ENCODE measurements at regions not wholly inside any gene's neighbourhood (a gene's known extent, or its start where the extent isn't known, plus 50 kb on each side); places are given as distances from the start of the nearest gene placed in this dataset.

DNA sequence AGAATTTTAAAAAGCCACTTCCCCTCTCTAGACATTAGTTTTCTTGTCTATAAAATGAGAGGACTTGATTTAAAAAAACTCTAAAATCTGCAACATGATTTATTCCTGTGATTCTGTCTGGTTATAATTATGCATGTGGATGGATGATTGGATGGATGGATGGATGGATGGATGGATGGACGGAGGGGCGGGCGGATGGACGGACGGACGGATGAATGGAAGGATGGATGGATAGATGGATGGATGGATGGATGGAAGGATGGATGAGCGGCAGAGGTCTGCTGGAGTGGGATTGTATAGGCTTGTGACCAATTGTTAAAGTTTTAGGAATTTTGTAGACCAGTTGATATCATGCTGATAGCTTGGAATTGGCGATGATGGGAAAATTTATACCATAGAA lies 135.2 kb upstream of the TIAM1 start:
- POLR2A ChIA-PET = interaction anchor here (0.9 kb wide), 1 partner anchor 9 kb away, joined by 3 read pairs; no protein-coding TSS in a partner anchor
- Histone ChIP-seq H3K9ac (ENCODE audit: insufficient read depth in 1 of 2, low read depth in 2 of 2, low read length in 2 of 2) (no peak overlapping the region), H3K4me1 (replicated peaks in 1 of 2; ENCODE audit: control insufficient read depth in 2 of 2, insufficient read depth in 2 of 2, low read length in 2 of 2) (no peaks in the 10 kb centered on the region), H3K79me2 (ENCODE audit: control insufficient read depth, insufficient read depth, low read length) (no peaks in the 10 kb centered on the region), H3K9me1 (ENCODE audit: control insufficient read depth, insufficient read depth, low read length) (no peaks in the 10 kb centered on the region), H3K9me3 (replicated peaks; ENCODE audit: control insufficient read depth, insufficient read depth, low read depth, low read length) (peaks cover 2% of the 10 kb centered on the region; the same call in 1 of the 2 replicates), H3K4me3 (no peak overlapping the region), H4K20me1 (replicated peaks; ENCODE audit: control insufficient read depth, insufficient read depth, low read length) (no peaks in the 10 kb centered on the region), H3K27ac (ENCODE audit: extremely low read depth, low read depth, low read length) (no peak overlapping the region), H2AFZ (ENCODE audit: low read depth, low read length) (no peak overlapping the region), H3K27me3 (ENCODE audit: control insufficient read depth in 2 of 2, insufficient read depth in 2 of 2, low read length in 2 of 2) (no peaks in the 10 kb centered on the region; a peak in 1 of 5 replicates), H3K4me2 (ENCODE audit: insufficient read depth, low read length) (no peak overlapping the region), H3K36me3 (ENCODE audit: control insufficient read depth, insufficient read depth, low read length) (no peaks in the 10 kb centered on the region)
- intact Hi-C loops (cut with micrococcal nuclease) (no loop called here), in situ Hi-C loops (cut with MboI) (no loop called here)
- CTCF ChIA-PET (ENCODE audit: low intra/inter-chr PET ratio) = interaction anchor here (0.6 kb wide), 1 partner anchor 98 kb away, joined by 3 read pairs; no protein-coding TSS in a partner anchor
- TF ChIP-seq CBX5 (IDR thresholded peaks at IDR 0.05; ENCODE audit: borderline replicate concordance, low read depth) (no peak), IFI16 (CRISPR knock-in tag; IDR thresholded peaks at IDR 0.05) (no peak), KAT7 (CRISPR knock-in tag; IDR thresholded peaks at IDR 0.05; ENCODE audit: borderline replicate concordance) (no peak), NFXL1 (CRISPR knock-in tag; IDR thresholded peaks at IDR 0.05) (no peak), ZNF77 (CRISPR knock-in tag; IDR thresholded peaks at IDR 0.05) (no peak), ZC3H4 (CRISPR knock-in tag; IDR thresholded peaks at IDR 0.05; ENCODE audit: borderline replicate concordance) (no peak), ZZZ3 (IDR thresholded peaks at IDR 0.05) (no peak), KAT2B (IDR thresholded peaks at IDR 0.05; ENCODE audit: low read depth, low read length) (no peak), BRD4 (IDR thresholded peaks at IDR 0.05) (no peak), ZFP1 (CRISPR knock-in tag; IDR thresholded peaks at IDR 0.05) (no peak)
- TF ChIP-seq, protein P1, sequence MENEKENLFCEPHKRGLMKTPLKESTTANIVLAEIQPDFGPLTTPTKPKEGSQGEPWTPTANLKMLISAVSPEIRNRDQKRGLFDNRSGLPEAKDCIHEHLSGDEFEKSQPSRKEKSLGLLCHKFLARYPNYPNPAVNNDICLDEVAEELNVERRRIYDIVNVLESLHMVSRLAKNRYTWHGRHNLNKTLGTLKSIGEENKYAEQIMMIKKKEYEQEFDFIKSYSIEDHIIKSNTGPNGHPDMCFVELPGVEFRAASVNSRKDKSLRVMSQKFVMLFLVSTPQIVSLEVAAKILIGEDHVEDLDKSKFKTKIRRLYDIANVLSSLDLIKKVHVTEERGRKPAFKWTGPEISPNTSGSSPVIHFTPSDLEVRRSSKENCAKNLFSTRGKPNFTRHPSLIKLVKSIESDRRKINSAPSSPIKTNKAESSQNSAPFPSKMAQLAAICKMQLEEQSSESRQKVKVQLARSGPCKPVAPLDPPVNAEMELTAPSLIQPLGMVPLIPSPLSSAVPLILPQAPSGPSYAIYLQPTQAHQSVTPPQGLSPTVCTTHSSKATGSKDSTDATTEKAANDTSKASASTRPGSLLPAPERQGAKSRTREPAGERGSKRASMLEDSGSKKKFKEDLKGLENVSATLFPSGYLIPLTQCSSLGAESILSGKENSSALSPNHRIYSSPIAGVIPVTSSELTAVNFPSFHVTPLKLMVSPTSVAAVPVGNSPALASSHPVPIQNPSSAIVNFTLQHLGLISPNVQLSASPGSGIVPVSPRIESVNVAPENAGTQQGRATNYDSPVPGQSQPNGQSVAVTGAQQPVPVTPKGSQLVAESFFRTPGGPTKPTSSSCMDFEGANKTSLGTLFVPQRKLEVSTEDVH (IDR thresholded peaks at IDR 0.05; ENCODE audit: low read depth, partially characterized antibody) = no peak
- TF ChIP-seq, protein P2, sequence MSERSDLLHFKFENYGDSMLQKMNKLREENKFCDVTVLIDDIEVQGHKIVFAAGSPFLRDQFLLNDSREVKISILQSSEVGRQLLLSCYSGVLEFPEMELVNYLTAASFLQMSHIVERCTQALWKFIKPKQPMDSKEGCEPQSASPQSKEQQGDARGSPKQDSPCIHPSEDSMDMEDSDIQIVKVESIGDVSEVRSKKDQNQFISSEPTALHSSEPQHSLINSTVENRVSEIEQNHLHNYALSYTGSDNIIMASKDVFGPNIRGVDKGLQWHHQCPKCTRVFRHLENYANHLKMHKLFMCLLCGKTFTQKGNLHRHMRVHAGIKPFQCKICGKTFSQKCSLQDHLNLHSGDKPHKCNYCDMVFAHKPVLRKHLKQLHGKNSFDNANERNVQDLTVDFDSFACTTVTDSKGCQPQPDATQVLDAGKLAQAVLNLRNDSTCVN (CRISPR knock-in tag; IDR thresholded peaks at IDR 0.05) = no peak
- TF ChIP-seq, protein P3, sequence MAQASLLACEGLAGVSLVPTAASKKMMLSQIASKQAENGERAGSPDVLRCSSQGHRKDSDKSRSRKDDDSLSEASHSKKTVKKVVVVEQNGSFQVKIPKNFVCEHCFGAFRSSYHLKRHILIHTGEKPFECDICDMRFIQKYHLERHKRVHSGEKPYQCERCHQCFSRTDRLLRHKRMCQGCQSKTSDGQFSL (CRISPR knock-in tag; IDR thresholded peaks at IDR 0.05) = no peak
- TF ChIP-seq, protein P3 (tag; IDR thresholded peaks at IDR 0.05) = no peak
- TF ChIP-seq, protein P4, sequence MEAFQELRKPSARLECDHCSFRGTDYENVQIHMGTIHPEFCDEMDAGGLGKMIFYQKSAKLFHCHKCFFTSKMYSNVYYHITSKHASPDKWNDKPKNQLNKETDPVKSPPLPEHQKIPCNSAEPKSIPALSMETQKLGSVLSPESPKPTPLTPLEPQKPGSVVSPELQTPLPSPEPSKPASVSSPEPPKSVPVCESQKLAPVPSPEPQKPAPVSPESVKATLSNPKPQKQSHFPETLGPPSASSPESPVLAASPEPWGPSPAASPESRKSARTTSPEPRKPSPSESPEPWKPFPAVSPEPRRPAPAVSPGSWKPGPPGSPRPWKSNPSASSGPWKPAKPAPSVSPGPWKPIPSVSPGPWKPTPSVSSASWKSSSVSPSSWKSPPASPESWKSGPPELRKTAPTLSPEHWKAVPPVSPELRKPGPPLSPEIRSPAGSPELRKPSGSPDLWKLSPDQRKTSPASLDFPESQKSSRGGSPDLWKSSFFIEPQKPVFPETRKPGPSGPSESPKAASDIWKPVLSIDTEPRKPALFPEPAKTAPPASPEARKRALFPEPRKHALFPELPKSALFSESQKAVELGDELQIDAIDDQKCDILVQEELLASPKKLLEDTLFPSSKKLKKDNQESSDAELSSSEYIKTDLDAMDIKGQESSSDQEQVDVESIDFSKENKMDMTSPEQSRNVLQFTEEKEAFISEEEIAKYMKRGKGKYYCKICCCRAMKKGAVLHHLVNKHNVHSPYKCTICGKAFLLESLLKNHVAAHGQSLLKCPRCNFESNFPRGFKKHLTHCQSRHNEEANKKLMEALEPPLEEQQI (IDR thresholded peaks at IDR 0.05) = no peak
- DNase-seq (ENCODE audit: extremely low read depth in 1 of 4, low spot score in 3 of 4) (no peak), ATAC-seq (no peak), FAIRE-seq (no peak)
- 0% methylated on average over 8 of the region's 8 CpGs for WGBS (ENCODE audit: insufficient coverage, low coverage, missing lambda C conversion rate)
- BruUV-seq (replicated peaks) = no TSS peak
